H1 (cell line): ENCODE measurements at regions not wholly inside any gene's neighbourhood (a gene's known extent, or its start where the extent isn't known, plus 50 kb on each side); places are given as distances from the start of the nearest gene placed in this dataset.

ENCODE experiments used
- CHD7 ChIP-seq: fragments of 300-600 bp; sonication (generic); IDR thresholded peaks from 2 replicates; pipeline ENCODE4 v1.7.1; 2012; ENCODE audit warnings: low read length, moderate library complexity, mild to moderate bottlenecking, inconsistent platforms; ENCODE audit not compliant: insufficient replicate concordance
- SIN3A ChIP-seq, 2 experiments: IDR thresholded peaks in 1 of 2; conservative IDR thresholded peaks in 1 of 2; 2 replicates each; pipeline ENCODE4 v1.6.1; 2011 to 2012; ENCODE audit warnings: low read length in 2 of 2, improper control_type of control experiment in 1 of 2, low read depth in 1 of 2, mild to moderate bottlenecking in 1 of 2
- SIX5 ChIP-seq: IDR thresholded peaks from 2 replicates; pipeline ENCODE4 v1.6.1; 2011; ENCODE audit warnings: mild to moderate bottlenecking, low read depth, low read length
- SUZ12 ChIP-seq: fragments of 200-600 bp; sonication (generic); IDR thresholded peaks from 2 replicates; pipeline ENCODE4 v1.6.1; 2012; ENCODE audit warnings: mild to moderate bottlenecking, inconsistent platforms, low read length, moderate library complexity, mixed read lengths

DNA sequence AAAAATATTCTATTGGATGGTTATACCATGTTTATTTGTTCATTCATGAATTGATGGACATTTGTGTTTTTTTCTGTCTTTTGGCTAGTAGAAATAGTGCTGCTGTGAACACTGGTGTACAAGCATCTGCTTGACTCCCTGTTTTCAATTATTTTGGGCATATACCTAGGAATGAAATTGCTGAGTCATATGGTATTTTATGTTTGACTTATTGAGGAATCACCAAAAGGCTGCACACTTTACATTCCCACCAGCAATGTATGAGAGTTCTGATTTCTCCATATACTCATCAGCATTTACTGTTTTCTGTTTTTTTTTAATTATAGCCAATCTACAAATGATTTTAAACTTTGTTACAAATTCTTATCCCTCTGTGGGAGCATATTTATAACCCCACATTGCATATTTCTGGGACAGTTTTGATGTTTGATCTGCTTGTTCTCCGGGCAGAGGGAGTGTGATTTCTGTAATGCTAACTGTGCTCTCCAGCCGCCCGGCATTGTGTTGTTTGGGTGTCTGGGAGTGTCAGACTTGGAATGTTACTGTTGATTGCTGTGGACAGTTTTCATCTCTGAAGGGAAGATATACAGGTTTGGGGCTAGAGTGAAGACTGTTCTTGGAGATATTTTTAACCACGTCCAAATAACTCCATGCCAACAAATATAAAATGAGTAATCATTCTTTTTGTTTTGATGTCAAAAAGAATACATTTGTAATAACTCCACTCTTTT, 60.5 kb upstream of the PGRMC2 start (continued):
- TF ChIP-seq CHD7, result no peak
- TF ChIP-seq SIN3A (conservative IDR thresholded peaks at IDR 0.05 in 1 of 2, IDR thresholded peaks at IDR 0.05 in 1 of 2; ENCODE audit: low read depth in 1 of 2, low read length in 2 of 2), result no peak
- no peak for TF ChIP-seq SIX5
- TF ChIP-seq SUZ12, result no peak
- TF ChIP-seq, all 59 proteins: peak for 0
